Suprapubic skin (tissue), 4 donors: ENCODE measurements at regions not wholly inside any gene's neighbourhood (a gene's known extent, or its start where the extent isn't known, plus 50 kb on each side); places are given as distances from the start of the nearest gene placed in this dataset.

Experiments used
- DNase-seq, 2 donors: peaks; one replicate each; pipeline ENCODE4 v3.0.0-alpha.2; 2019; ENCODE audit warnings: low spot score in 2 of 2
- H3K27ac ChIP-seq: fragments of 200-600 bp; sonication (generic); one replicate; pipeline ENCODE4 v1.5.1; 2019
- H3K27me3 ChIP-seq: fragments of 200-600 bp; sonication (generic); one replicate; pipeline ENCODE4 v1.5.1; 2019
- H3K36me3 ChIP-seq: fragments of 200-600 bp; sonication (generic); one replicate; pipeline ENCODE4 v1.5.1; 2019
- H3K4me1 ChIP-seq: fragments of 200-600 bp; sonication (generic); one replicate; pipeline ENCODE4 v1.5.1; 2019
- H3K4me3 ChIP-seq: fragments of 200-600 bp; sonication (generic); one replicate; pipeline ENCODE4 v1.5.1; 2019; ENCODE audit warnings: mild to moderate bottlenecking
- H3K9me3 ChIP-seq: fragments of 200-600 bp; sonication (generic); one replicate; pipeline ENCODE4 v1.5.1; 2019
- CTCF ChIP-seq, 2 donors: fragments of 200-600 bp in 1 of 2; fragments of 450-650 bp in 1 of 2; sonication (generic) in 1 of 2; IDR thresholded peaks; one replicate each; pipeline ENCODE4 v1.5.1; 2016 to 2019; ENCODE audit warnings: antibody characterized with exemption in 2 of 2, mild to moderate bottlenecking in 1 of 2, moderate library complexity in 1 of 2
- EP300 ChIP-seq: sonication (generic); formaldehyde crosslinking; IDR thresholded peaks from one replicate; pipeline ENCODE4 v1.6.1; 2017; ENCODE audit warnings: antibody characterized with exemption
- POLR2A ChIP-seq, 2 donors: fragments of 450-650 bp; IDR thresholded peaks; one replicate each; pipeline ENCODE4 v1.6.1; 2017; ENCODE audit warnings: antibody characterized with exemption in 2 of 2, mild to moderate bottlenecking in 2 of 2, moderate library complexity in 2 of 2
- POLR2AphosphoS5 ChIP-seq, 3 donors: sonication (generic); formaldehyde crosslinking; IDR thresholded peaks; one replicate each; pipeline ENCODE4 v1.6.1; 2017; ENCODE audit warnings: antibody characterized with exemption in 3 of 3
- WGBS: methylation state at CpG from one replicate; pipeline ENCODE4 v1.1.5; 2018; 5-methylcytosine and 5-hydroxymethylcytosine counted together

DNA sequence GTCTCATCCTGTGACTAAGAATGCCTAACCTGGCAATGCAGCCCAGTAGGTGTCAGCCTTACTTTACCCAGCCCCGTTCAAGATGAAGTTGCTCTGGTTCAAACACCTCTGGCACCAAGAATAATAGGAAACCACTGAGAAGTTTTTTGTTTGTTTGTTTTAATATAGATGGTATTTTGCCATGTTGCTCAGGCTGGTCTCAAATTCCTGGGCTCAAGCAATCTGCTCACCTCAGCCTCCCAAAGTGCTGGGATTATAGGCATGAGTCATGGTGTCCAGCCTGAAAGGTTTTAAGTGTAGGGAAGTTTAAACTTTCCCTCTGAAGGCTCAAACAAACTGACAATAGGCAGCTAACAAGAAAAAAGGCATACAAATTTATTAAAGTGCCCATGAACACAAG is 51.2 kb upstream of the ABCC4 start:
- WGBS: 72% methylated on average over 1 of the region's 1 CpG
- TF ChIP-seq POLR2AphosphoS5 (IDR thresholded peaks at IDR 0.05) (no peak), EP300 (no peak), CTCF (IDR thresholded peaks at IDR 0.05) (no peak), POLR2A (IDR thresholded peaks at IDR 0.05) (no peak)
- Histone ChIP-seq H3K36me3 (no peaks in the 10 kb centered on the region), H3K27me3 (no peaks in the 10 kb centered on the region), H3K4me1 (no peaks in the 10 kb centered on the region), H3K27ac (no peak overlapping the region), H3K9me3 (no peaks in the 10 kb centered on the region), H3K4me3 (no peak overlapping the region)
- no peak for DNase-seq

DNA sequence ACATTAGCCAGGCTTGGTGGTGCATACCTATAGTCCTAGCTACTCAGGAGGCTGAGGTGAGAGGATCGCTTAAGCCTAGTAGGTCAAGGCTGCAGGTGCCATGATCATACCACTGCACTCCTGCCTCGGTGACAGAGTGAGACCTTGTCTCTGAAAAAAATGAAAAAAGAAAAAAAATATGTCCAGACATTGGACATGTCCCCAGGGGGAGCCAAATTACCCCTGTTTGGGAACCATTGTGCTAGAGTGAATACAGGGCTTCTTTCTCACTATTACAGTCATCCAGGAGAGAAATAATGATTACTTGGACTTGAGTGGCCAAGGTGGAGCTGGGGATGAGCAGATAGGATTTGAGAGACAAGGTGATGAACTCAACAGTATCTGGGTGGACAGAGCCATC is 52.9 kb upstream of the ABCC4 start:
- Histone ChIP-seq H3K36me3 (no peaks in the 10 kb centered on the region), H3K27me3 (no peaks in the 10 kb centered on the region), H3K4me3 (no peak overlapping the region), H3K4me1 (no peaks in the 10 kb centered on the region), H3K27ac (no peak overlapping the region), H3K9me3 (no peaks in the 10 kb centered on the region)
- TF ChIP-seq POLR2A (IDR thresholded peaks at IDR 0.05): no peak
- TF ChIP-seq CTCF (IDR thresholded peaks at IDR 0.05): no peak
- DNase-seq: no peak
- 94% methylated on average over 2 of the region's 2 CpGs for WGBS

GRCh38 chr13:95354680-95355487 is 53.6 kb upstream of the ABCC4 start:
- DNase-seq: no peak
- TF ChIP-seq EP300: no peak
- TF ChIP-seq POLR2A (IDR thresholded peaks at IDR 0.05): no peak
- no peak for TF ChIP-seq CTCF (IDR thresholded peaks at IDR 0.05)
- no peak for TF ChIP-seq POLR2AphosphoS5 (IDR thresholded peaks at IDR 0.05)
- no peak overlapping the region for H3K27ac ChIP-seq
- 46% methylated on average over 4 of the region's 4 CpGs for WGBS
- no peak overlapping the region for H3K4me3 ChIP-seq
- no peaks in the 10 kb centered on the region for H3K36me3 ChIP-seq
- H3K27me3 ChIP-seq: no peaks in the 10 kb centered on the region
- H3K9me3 ChIP-seq: no peaks in the 10 kb centered on the region
- no peaks in the 10 kb centered on the region for H3K4me1 ChIP-seq

DNA sequence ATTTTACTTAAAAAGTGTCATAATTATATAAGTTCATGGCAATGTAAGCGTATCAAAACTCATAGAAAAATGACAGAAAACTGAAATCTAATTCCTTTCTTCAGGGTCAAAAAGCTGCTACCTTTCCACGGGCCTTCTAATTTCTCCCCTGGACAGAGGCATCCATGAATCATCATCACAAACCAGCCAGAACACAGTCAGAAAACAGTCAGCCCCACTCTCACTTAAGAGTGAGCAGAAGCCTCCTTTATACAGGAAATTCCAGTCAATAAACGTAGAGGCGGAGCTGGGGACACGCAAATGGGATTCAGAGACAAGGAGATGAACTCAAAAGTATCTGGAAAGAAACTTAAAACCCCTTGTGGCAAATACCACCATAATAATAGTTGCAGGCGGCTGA is 54.2 kb upstream of the ABCC4 start:
- TF ChIP-seq POLR2AphosphoS5 (IDR thresholded peaks at IDR 0.05) (no peak), POLR2A (IDR thresholded peaks at IDR 0.05) (no peak), CTCF (IDR thresholded peaks at IDR 0.05) (no peak), EP300 (no peak)
- no peak overlapping the region for H3K4me3 ChIP-seq
- H3K36me3 ChIP-seq: no peaks in the 10 kb centered on the region
- 53% methylated on average over 6 of the region's 6 CpGs for WGBS
- no peak for DNase-seq
- no peaks in the 10 kb centered on the region for H3K4me1 ChIP-seq
- no peaks in the 10 kb centered on the region for H3K27me3 ChIP-seq
- H3K27ac ChIP-seq: no peak overlapping the region
- no peaks in the 10 kb centered on the region for H3K9me3 ChIP-seq

DNA sequence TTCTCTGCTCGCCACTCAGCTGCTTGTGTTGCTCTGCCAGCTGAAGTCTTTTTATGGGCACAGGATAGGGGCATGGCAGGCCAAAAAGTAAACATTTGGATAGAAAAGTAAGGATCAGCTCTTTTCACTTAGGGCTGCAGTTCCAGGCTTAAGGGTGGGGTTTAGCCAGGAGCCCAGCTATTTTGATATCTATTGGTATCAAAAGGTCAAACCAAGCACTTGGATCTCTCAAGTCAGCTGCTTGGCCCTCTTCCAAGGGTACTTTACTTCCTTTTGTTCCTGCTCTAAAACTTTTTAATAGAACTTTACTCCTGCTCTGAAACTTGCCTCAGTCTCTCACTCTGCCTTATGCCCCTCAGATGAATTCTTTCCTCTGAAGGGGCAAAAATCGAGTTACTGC is 55.7 kb upstream of the ABCC4 start:
- 75% methylated on average over 2 of the region's 2 CpGs for WGBS
- Histone ChIP-seq H3K27me3 (peaks cover 4% of the 10 kb centered on the region), H3K27ac (no peak overlapping the region), H3K9me3 (no peaks in the 10 kb centered on the region), H3K4me3 (no peak overlapping the region), H3K4me1 (no peaks in the 10 kb centered on the region), H3K36me3 (no peaks in the 10 kb centered on the region)
- no peak for DNase-seq
- TF ChIP-seq POLR2AphosphoS5 (IDR thresholded peaks at IDR 0.05) (no peak), EP300 (no peak), CTCF (IDR thresholded peaks at IDR 0.05) (no peak), POLR2A (IDR thresholded peaks at IDR 0.05) (no peak)
